ENCODE measurements at regions not wholly inside any gene's neighbourhood (a gene's known extent, or its start where the extent isn't known, plus 50 kb on each side); places are given as distances from the start of the nearest gene placed in this dataset.

GRCh38 chr13:85486663-85487062 lies 312.6 kb downstream of the SLITRK6 start:
- Histone ChIP-seq H3K36me3 (no peaks in the 10 kb centered on the region), H3K9me3 (peaks cover 0 to 3% (median 0%) of the 10 kb centered on the region in 3 donors), H3K27ac (no peak overlapping the region), H3K27me3 (no peaks in the 10 kb centered on the region), H3K4me3 (no peak overlapping the region), H3K4me1 (no peaks in the 10 kb centered on the region)
- no peak for ATAC-seq
- TF ChIP-seq POLR2AphosphoS5 (IDR thresholded peaks at IDR 0.05) (no peak), POLR2A (IDR thresholded peaks at IDR 0.05) (no peak), EP300 (IDR thresholded peaks at IDR 0.05) (no peak)
- TF ChIP-seq, protein P1, sequence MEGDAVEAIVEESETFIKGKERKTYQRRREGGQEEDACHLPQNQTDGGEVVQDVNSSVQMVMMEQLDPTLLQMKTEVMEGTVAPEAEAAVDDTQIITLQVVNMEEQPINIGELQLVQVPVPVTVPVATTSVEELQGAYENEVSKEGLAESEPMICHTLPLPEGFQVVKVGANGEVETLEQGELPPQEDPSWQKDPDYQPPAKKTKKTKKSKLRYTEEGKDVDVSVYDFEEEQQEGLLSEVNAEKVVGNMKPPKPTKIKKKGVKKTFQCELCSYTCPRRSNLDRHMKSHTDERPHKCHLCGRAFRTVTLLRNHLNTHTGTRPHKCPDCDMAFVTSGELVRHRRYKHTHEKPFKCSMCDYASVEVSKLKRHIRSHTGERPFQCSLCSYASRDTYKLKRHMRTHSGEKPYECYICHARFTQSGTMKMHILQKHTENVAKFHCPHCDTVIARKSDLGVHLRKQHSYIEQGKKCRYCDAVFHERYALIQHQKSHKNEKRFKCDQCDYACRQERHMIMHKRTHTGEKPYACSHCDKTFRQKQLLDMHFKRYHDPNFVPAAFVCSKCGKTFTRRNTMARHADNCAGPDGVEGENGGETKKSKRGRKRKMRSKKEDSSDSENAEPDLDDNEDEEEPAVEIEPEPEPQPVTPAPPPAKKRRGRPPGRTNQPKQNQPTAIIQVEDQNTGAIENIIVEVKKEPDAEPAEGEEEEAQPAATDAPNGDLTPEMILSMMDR (IDR thresholded peaks at IDR 0.05): no peak

- WGBS, 2 donors (ENCODE audit: low coverage in 1 of 2): 76 to 79% methylated on average over 2 of the region's 2 CpGs
- Histone ChIP-seq H3K9me3 (no peaks in the 10 kb centered on the region), H3K27ac (no peak overlapping the region), H3K27me3 (no peaks in the 10 kb centered on the region), H3K36me3 (no peaks in the 10 kb centered on the region), H3K4me1 (no peaks in the 10 kb centered on the region), H3K4me3 (no peak overlapping the region)
- ATAC-seq: no peak
- TF ChIP-seq POLR2AphosphoS5 (IDR thresholded peaks at IDR 0.05): no peak
- no peak for TF ChIP-seq EP300 (IDR thresholded peaks at IDR 0.05)
These were observed 326.1 kb downstream of the SLITRK6 start for GRCh38 chr13:85473144-85473543.

- 46 to 60% methylated on average over 1 of the region's 1 CpG for WGBS, 2 donors (ENCODE audit: low coverage in 1 of 2)
- Histone ChIP-seq H3K27ac (no peak overlapping the region), H3K4me3 (no peak overlapping the region), H3K36me3 (no peaks in the 10 kb centered on the region), H3K27me3 (no peaks in the 10 kb centered on the region), H3K4me1 (no peaks in the 10 kb centered on the region), H3K9me3 (no peaks in the 10 kb centered on the region)
- TF ChIP-seq POLR2A (IDR thresholded peaks at IDR 0.05) (no peak), POLR2AphosphoS5 (IDR thresholded peaks at IDR 0.05) (no peak), EP300 (IDR thresholded peaks at IDR 0.05) (no peak)
- TF ChIP-seq, protein P1 (IDR thresholded peaks at IDR 0.05): no peak
- no peak for ATAC-seq
These were observed 329.9 kb downstream of the SLITRK6 start for GRCh38 chr13:85469320-85469719.

- TF ChIP-seq EP300 (IDR thresholded peaks at IDR 0.05): no peak
- no peak for TF ChIP-seq POLR2AphosphoS5 (IDR thresholded peaks at IDR 0.05)
- TF ChIP-seq, protein P1 (IDR thresholded peaks at IDR 0.05): no peak
- TF ChIP-seq POLR2A (IDR thresholded peaks at IDR 0.05): no peak
- Histone ChIP-seq H3K36me3 (no peaks in the 10 kb centered on the region), H3K4me3 (no peak overlapping the region), H3K27ac (no peak overlapping the region), H3K27me3 (no peaks in the 10 kb centered on the region), H3K9me3 (peaks cover 0 to 1% (median 0%) of the 10 kb centered on the region in 3 donors), H3K4me1 (no peaks in the 10 kb centered on the region)
- WGBS, 2 donors (ENCODE audit: low coverage in 1 of 2): 82 to 84% methylated on average over 3 of the region's 3 CpGs
- ATAC-seq: no peak
These were observed 336.3 kb downstream of the SLITRK6 start for GRCh38 chr13:85462792-85463425.

DNA sequence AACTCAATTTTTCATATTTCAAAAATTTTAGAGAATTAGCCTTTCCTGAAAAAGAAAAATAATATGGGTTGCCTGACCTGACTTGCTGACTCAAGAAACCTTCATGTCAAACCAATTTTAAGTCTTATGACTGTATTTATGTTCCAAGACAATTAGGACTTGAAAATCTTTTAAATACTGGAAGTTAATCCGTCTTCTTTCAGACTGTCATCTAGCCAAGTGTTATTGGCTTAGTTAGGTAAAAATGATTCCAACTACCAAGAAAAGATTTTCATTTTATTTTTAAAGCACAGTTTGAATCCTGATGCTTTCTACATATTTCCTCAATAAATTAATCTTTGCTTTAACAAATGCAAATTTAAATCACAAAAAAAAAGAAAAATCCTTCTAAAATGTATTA lies 337.6 kb downstream of the SLITRK6 start:
- 50% methylated on average over 1 of the region's 1 CpG for WGBS, 2 donors (ENCODE audit: low coverage in 1 of 2)
- no peaks in the 10 kb centered on the region for H3K27me3 ChIP-seq
- no peak for ATAC-seq
- H3K27ac ChIP-seq: no peak overlapping the region
- TF ChIP-seq POLR2A (IDR thresholded peaks at IDR 0.05) (no peak), POLR2AphosphoS5 (IDR thresholded peaks at IDR 0.05) (no peak), EP300 (IDR thresholded peaks at IDR 0.05) (no peak)
- TF ChIP-seq, protein P1 (IDR thresholded peaks at IDR 0.05): no peak
- no peaks in the 10 kb centered on the region for H3K36me3 ChIP-seq
- peaks cover 0 to 4% (median 0%) of the 10 kb centered on the region in 3 donors for H3K9me3 ChIP-seq
- H3K4me1 ChIP-seq: no peaks in the 10 kb centered on the region
- H3K4me3 ChIP-seq: no peak overlapping the region
